ENCODE measurements at regions not wholly inside any gene's neighbourhood (a gene's known extent, or its start where the extent isn't known, plus 50 kb on each side); places are given as distances from the start of the nearest gene placed in this dataset.
"Not testable (repeated sequence)": the region's sequence is repeated elsewhere in the genome, so short reads cannot be mapped to it uniquely, and the experiment has no call there.

DNA sequence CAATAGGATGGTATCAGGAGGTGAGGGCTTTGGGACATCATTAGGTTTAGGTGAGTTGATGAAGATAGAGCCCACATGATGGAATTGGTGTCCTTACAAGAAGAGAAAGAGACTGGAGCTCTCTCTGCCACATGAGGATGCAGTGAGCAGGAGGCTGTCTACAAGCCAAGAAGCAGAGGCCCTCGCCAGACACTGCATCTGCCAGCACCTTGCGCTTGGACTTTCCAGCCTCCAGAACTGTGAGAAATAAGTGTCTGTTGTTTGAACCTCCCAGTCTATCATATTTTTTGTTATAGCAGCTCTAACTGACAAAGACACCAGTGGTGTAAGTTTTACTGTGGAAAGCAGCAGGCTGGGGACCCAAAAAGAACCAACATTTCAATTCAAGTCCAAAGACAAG, 571.1 kb upstream of the ID2 start:
- no peak for DNase-seq

DNA sequence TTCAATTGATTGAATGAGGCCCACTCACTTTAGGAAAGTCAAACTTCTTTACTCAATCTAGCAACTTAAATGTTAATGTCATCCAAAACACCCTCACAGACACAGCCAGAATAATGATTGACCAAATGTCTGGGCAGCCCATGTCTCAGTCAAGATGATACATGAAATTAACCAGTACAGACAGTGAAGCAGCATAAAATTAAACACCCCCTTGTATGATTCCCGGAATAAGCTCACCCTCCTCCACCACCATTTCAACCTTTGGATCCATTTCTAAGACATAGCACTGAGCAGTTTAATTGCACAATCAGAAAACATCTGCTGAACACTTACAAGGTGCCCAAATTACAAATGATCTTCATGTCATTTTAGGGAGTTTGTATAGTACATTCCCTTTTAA, 570.7 kb upstream of the ID2 start:
- DNase-seq = no peak

DNA sequence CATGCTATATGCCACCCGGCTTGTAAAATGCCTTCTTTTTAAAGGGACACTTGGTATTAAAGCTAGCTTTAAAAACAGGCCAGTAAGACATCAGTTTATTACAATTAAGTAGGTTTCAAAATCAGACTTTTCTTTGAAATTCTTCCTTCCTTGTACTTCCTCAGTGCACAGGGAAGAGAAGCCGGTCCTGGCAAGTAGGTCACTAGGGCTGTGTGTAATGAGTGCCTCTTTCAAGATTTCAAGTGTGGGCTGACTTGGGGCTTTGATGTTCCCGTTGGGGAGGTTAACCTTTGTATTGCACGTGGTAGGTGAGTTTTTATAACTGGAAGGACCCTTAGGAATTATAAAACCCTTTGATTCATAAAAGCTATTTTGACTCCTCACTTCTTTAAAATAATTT, 566.4 kb upstream of the ID2 start:
- DNase-seq = no peak

- no peak for DNase-seq
Observed at GRCh38 chr2:8115966-8116365, 565.9 kb upstream of the ID2 start.

DNA sequence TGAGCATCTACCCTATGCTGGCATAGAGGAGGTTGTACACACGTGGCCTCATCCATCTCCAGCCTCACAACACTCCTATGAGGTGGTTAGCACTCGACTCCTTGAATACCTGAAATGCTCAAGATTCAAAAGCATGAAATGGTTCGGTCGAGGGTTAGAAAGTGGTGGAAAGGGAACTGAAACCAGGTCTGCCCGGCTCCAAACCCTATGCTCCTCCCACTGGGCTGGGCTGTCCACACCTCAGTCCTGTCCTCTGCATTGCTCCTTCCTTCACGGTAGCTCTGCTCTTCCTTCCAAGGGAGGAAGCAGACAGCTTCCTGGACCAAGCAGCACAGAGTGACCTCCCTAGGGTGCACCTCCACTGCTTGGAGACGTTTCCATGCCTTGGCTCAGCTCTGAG, 565.2 kb upstream of the ID2 start:
- peak in 1 of 2 donors; percentile 26 for DNase-seq

DNA sequence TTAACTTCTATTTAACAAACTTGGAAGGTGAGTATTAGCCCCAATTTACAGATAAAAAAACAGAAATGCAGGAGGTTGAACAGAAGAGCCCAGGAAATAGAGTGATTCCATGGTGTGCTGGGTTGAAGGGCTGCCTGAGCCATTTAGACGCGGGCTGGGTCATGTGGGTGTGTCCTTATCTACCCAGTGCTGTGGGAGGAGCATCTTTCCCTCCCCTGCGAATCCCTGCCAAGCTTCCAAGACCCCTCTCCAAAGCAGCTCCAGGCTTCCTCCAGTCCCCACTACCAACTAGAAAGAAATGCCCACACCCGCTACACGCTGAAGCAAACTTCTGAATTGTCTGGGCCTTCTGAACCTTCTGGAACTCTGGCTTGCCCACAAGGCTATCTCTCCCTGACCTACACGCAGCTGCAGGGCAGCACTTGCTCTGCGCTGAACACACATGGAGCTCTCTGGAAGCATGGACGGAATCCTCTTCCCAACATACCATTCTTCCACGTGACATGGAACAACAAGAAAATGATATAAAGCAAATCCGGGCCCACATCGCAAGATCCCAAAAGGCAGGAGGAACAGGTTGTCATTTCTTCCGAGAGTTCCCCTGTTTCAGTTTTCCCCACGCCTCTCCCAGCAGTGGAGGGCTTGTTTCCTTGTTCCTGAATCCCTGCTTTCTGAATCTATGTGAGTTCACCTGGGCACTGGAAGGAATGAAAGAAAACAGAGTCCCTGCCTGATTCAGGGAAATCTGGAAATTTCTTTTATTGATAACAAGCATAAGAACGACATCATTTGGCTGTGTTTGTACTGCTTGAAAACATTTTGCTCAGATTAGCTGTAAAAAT, 562.7 kb upstream of the ID2 start:
- no peak for DNase-seq

DNA sequence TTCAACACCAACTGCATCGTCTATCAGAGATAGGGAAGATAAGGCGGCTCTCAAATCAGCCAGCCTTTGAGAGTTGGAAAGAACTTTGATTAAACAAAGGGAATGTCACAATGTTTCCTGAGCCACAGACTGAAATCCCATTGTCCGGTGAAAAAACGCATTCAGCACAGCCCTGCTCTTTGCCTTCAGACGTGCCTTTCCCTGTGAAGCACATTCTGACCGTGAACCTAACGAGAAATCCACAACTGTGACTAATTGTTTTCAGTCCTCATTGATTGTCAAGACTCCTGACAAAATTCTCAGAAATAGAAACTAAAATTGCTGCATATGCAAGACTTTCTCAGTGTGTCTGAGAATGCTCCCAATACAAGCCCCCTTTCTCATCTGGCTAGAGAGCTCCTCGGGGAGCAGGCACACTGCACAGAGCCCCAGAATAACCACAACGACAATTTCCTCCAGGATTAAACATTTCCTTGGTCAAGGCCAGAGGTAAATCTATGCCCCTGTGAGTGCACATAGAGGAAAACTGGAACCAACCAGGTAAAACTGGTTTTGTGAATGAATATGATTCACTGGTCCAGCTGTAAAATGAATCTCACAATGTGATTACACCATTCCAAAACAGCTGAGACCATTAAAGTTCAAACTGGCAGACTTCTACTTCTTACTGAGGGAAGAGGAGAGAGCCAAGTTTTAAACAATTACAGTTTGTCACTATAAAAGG, 561.9 kb upstream of the ID2 start:
- DNase-seq = no peak

DNA sequence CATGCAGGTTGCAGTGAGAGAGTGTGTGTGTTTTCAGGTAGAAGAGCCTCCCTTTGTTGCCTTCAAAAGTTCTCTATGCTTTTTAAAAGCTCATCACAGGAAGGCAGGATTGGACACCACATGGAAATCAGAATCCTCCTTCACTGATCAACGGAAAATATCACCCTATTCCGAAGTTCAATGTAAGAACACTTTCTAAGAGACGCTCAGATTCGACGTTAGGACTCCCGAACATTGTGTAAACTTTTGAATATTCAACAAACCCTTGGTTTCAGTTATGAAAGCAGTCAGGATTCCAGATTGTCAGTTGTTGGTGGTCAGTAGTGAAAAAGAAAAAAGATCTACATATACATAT, 561.4 kb upstream of the ID2 start:
- no peak for DNase-seq

- no peak for DNase-seq
Observed at GRCh38 chr2:8121022-8121825, 560.6 kb upstream of the ID2 start.

GRCh38 chr2:8121826-8122513, 559.9 kb upstream of the ID2 start:
- no peak for DNase-seq

GRCh38 chr2:8122520-8122919, 559.3 kb upstream of the ID2 start:
- no peak for DNase-seq

- DNase-seq = no peak
Observed at GRCh38 chr2:8123464-8123863, 558.4 kb upstream of the ID2 start.

DNA sequence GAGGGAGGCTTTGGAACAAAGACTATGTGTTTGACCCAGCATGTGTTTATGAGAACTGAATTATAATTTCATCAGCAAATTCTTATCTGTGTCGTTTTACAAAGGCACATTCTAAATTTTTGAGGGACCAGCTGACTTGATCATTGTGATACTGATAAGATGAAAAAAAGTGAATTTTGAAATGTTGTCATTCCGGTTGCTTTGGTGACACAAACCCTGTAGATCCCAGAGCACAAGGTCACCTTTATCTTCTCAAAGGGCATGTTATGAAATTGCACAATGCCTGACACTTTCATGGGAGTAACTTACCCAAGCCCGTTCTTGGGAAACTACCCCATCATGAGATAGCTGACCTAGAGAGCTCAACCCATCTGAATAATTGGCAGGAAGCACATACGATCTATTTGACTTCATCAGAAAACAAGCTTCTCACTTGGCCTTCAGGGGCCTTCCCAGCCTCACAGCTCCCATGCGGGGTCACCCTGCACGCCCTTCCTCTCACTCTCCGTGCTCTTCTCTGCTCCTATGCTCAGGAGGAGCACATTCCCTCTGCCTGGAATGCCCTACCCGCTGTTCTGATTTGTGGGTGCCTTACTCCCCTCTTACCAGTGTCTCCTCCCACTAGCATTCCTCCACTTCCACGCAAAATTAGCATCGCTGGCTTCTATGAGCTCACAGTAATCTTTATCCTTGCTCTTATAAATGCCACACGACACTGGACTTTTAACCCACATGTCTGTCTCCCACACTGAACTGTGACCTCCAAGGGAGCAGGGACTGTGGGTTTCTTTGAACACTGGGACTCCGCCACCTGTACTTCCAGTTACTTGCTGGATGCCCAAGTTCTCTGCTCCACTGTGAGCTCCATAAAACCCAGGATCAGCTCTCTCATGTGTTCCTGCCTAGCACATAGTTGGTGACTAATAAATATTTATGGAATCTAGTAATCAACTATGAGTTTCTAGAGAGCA, 555.8 kb upstream of the ID2 start:
- DNase-seq = no peak

GRCh38 chr2:8126783-8127182, 555.1 kb upstream of the ID2 start:
- DNase-seq = no peak

GRCh38 chr2:8131423-8131822, 550.4 kb upstream of the ID2 start:
- not testable (repeated sequence) for DNase-seq

- DNase-seq = no peak
Observed at GRCh38 chr2:8132351-8132831, 549.5 kb upstream of the ID2 start.

- DNase-seq = no peak
Observed at GRCh38 chr2:8132879-8133278, 549.0 kb upstream of the ID2 start.

DNA sequence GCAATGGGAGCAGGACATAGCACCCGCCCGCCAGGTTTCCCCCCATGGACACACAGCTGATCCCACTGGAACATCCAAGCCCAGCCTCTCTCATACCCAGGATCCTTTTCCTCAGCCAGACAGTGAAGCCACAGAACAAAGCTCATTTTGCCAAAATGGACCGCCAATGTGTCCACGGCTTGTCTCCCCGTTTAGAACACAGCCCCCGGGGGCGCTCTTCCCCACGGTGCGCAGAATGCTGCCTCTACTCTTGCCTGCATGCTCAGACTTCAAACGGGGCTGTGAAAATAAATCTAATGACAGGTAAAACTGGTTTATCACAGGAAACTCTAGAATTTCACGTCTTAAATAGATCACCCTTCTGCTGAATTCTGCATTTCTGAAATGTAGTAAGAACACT, 548.5 kb upstream of the ID2 start:
- no peak for DNase-seq

DNA sequence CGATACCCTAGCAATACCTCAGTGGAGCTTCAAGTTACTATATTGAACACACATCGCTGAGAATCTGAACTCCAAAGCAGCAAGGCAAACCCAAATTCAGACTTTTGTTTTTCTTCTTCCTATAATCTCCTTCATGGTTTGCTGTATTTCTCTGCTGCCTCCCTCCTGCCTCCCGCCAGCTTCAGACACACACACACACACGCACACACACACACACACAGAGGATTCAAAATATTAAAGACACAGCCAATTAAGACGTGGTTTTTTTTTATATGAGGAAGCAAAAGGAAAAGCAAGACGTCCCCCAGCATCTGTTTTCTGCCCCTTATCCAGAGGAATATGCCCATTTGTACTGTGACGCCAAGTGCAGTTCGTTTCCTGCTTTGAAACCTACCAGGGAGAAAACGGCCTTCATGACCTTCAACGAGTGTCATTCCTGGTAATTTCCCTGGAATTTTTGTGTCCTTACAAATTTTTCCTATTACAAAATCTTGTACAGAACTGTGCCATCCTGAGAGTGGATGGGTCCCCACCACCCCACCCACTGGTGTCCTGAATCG, 547.9 kb upstream of the ID2 start:
- DNase-seq = no peak

DNA sequence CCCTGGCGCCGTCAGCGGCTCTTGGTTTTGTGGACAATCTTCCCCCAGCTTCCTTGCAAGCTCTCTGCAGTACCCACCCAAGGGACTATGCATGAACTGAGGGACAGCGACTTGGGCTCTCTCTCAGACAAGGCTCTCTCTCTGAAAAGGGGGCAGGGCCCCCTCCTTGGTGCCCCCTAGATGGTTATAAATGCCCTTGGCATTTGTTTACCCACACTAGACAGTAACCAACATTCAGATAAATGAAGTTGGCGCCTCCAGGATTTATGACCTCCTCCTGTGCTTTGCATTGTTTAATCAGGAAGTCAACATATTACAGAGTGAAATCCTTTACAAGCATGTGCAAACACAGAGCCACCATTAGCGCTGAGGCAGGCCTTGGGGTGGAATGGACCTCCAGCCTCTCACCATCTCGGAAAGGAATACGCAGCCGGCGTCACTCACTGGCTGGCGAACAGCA, 547.4 kb upstream of the ID2 start:
- DNase-seq = no peak

DNA sequence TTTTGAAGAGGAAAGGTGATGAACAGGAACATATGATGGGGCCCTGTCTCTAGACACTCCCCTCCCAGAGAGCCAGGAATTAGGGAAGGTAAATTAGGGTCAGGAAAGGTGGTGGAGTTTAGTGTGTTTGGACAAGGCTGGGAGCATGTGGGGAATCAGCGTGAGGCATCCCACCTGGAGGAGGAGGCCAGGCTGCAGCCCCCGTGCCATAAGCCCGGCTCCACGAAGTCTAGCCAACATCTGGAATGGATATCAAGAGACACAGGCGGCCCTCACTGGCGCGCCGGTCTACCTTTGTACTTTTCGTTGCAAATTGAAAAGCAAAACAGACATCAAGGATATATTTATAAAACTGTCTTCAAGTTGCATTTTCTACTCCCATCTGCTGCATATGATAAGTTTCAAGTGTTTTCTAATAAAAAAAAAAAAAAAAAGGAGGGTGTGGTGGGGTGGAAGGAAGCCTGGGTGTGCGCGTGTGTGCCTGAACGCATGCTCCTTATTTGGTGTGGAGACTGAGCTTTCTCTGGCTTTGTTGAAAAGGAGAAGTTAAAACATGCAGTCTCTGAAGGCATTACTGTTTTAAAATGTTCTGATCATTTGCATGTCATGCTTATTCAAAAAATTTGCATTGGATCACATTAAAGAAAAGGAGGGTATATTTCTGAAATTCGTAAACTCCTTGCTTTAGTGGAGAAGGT, 546.7 kb upstream of the ID2 start:
- peak in 1 of 2 donors; percentile 16 for DNase-seq

Data from CD4-positive, alpha-beta T cell treated with Interleukin-1 beta for 1 hour (primary cell).